ENCODE measurements at regions not wholly inside any gene's neighbourhood (a gene's known extent, or its start where the extent isn't known, plus 50 kb on each side); places are given as distances from the start of the nearest gene placed in this dataset.

DNA sequence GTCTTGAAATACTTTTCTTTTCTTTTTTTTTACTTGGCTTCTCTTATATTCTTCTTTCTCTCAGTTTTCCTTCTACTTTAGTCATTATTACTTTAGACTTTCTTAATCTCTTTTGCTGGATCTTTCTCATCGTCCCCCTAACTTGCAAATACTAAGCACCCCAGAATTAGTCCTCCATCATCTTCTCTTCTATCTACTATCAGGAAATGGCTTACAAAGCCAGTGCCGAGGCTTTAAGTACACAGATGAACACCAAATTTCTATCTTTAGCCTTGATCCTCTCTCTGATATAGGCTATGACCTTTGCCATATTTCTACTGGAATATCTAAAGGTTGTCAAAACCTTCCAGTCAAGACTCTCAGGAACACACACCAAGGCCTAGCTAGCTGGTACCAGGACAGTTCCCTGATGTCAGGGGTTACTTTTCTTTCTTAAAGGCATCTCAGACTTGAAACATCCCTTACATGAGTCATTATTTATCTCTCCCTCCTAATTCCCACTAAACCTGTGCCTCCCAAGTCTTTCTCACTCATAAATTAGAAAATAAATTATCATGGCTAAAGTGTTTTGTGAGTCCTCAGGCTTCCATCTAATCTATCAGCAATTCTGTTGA lies 278.6 kb upstream of the TCF21 start (continued):
- TF ChIP-seq CHD7 (IDR thresholded peaks at IDR 0.05; ENCODE audit: insufficient replicate concordance, low read length) (no peak), RAD21 (IDR thresholded peaks at IDR 0.05 in 1 of 2, conservative IDR thresholded peaks at IDR 0.05 in 1 of 2; ENCODE audit: low read depth in 2 of 2, low read length in 2 of 2) (no peak), ASH2L (IDR thresholded peaks at IDR 0.05; ENCODE audit: low read length) (no peak), RXRA (IDR thresholded peaks at IDR 0.05; ENCODE audit: insufficient read depth, low read depth, low read length) (no peak), SAP30 (IDR thresholded peaks at IDR 0.05; ENCODE audit: insufficient read depth, insufficient replicate concordance, low read length) (no peak), GTF2F1 (IDR thresholded peaks at IDR 0.05; ENCODE audit: borderline replicate concordance, low read depth, low read length) (no peak), RBBP5 (IDR thresholded peaks at IDR 0.05; ENCODE audit: borderline replicate concordance, low read depth, low read length) (no peak), KDM1A (IDR thresholded peaks at IDR 0.05; ENCODE audit: borderline replicate concordance, low read length) (no peak), TAF7 (optimal IDR thresholded peaks at IDR 0.05; ENCODE audit: borderline replicate concordance, low read depth, low read length) (no peak), JUND (IDR thresholded peaks at IDR 0.05; ENCODE audit: low read length) (no peak)

Data from H1 (cell line).